ENCODE measurements at regions not wholly inside any gene's neighbourhood (a gene's known extent, or its start where the extent isn't known, plus 50 kb on each side); places are given as distances from the start of the nearest gene placed in this dataset.

DNA sequence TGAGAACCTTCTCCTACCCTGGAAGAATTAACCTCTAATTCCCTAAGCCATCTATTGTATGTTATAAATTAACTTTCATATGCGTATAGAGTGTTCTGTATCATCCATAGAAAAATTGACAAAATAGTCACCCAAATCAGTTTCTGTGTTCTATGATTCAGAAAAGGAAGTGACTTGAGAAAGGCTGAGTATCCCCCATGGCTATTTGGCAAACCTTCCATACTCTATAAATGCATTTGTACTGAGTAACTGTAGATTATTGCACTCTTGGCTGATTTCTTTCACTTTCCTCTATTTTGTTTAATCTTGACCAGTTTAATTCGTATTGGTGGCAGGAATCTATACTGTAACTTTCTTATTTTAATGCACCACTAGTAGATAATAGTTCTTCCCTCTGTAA lies 182.2 kb downstream of the HTR7 start:
- TF ChIP-seq POLR2AphosphoS5 (IDR thresholded peaks at IDR 0.05; ENCODE audit: borderline replicate concordance, low read depth, low read length), result no peak
- TF ChIP-seq EZH2 (IDR thresholded peaks at IDR 0.05), result no peak
